ENCODE measurements at regions not wholly inside any gene's neighbourhood (a gene's known extent, or its start where the extent isn't known, plus 50 kb on each side); places are given as distances from the start of the nearest gene placed in this dataset.

- TF ChIP-seq, protein P1, sequence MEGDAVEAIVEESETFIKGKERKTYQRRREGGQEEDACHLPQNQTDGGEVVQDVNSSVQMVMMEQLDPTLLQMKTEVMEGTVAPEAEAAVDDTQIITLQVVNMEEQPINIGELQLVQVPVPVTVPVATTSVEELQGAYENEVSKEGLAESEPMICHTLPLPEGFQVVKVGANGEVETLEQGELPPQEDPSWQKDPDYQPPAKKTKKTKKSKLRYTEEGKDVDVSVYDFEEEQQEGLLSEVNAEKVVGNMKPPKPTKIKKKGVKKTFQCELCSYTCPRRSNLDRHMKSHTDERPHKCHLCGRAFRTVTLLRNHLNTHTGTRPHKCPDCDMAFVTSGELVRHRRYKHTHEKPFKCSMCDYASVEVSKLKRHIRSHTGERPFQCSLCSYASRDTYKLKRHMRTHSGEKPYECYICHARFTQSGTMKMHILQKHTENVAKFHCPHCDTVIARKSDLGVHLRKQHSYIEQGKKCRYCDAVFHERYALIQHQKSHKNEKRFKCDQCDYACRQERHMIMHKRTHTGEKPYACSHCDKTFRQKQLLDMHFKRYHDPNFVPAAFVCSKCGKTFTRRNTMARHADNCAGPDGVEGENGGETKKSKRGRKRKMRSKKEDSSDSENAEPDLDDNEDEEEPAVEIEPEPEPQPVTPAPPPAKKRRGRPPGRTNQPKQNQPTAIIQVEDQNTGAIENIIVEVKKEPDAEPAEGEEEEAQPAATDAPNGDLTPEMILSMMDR (IDR thresholded peaks at IDR 0.05; ENCODE audit: unreplicated experiment): no peak
- BruUV-seq (replicated peaks): no TSS peak
- Mint-ChIP-seq H3K27me3 (ENCODE audit: unreplicated experiment) (no peaks in the 10 kb centered on the region), H3K9me3 (ENCODE audit: low read depth, unreplicated experiment) (no peaks in the 10 kb centered on the region), H3K27ac (ENCODE audit: unreplicated experiment) (no peak overlapping the region), H3K4me1 (ENCODE audit: low read depth, unreplicated experiment) (peaks cover 8% of the 10 kb centered on the region), H3K36me3 (ENCODE audit: insufficient read depth, unreplicated experiment) (no peaks in the 10 kb centered on the region), H3K4me3 (ENCODE audit: low read depth, unreplicated experiment) (no peak overlapping the region)
- no peak for DNase-seq
- CTCF ChIA-PET: interaction anchor here (0.6 kb wide), 1 partner anchor 762 kb away, joined by 3 read pairs; no protein-coding TSS in a partner anchor
- intact Hi-C loops (cut with micrococcal nuclease; ENCODE audit: unreplicated experiment): no loop called here
These were observed 241.0 kb upstream of the UBASH3B start for GRCh38 chr11:122414406-122415018.

- TF ChIP-seq, protein P1 (IDR thresholded peaks at IDR 0.05; ENCODE audit: unreplicated experiment): no peak
- DNase-seq: no peak
- Mint-ChIP-seq H3K27ac (ENCODE audit: unreplicated experiment) (no peak overlapping the region), H3K9me3 (ENCODE audit: low read depth, unreplicated experiment) (no peaks in the 10 kb centered on the region), H3K36me3 (ENCODE audit: insufficient read depth, unreplicated experiment) (no peaks in the 10 kb centered on the region), H3K4me1 (ENCODE audit: low read depth, unreplicated experiment) (peaks cover 8% of the 10 kb centered on the region), H3K4me3 (ENCODE audit: low read depth, unreplicated experiment) (no peak overlapping the region), H3K27me3 (ENCODE audit: unreplicated experiment) (no peaks in the 10 kb centered on the region)
- intact Hi-C loops (cut with micrococcal nuclease; ENCODE audit: unreplicated experiment): no loop called here
- CTCF ChIA-PET: no interaction called here
- no TSS peak for BruUV-seq (replicated peaks)
These were observed 241.8 kb upstream of the UBASH3B start for GRCh38 chr11:122413677-122414076.

- Mint-ChIP-seq H3K4me3 (ENCODE audit: low read depth, unreplicated experiment) (no peak overlapping the region), H3K36me3 (ENCODE audit: insufficient read depth, unreplicated experiment) (no peaks in the 10 kb centered on the region), H3K4me1 (ENCODE audit: low read depth, unreplicated experiment) (peaks cover under 1% of the 10 kb centered on the region), H3K9me3 (ENCODE audit: low read depth, unreplicated experiment) (no peaks in the 10 kb centered on the region), H3K27ac (ENCODE audit: unreplicated experiment) (no peak overlapping the region), H3K27me3 (ENCODE audit: unreplicated experiment) (no peaks in the 10 kb centered on the region)
- TF ChIP-seq, protein P1 (IDR thresholded peaks at IDR 0.05; ENCODE audit: unreplicated experiment): no peak
- intact Hi-C loops (cut with micrococcal nuclease; ENCODE audit: unreplicated experiment): no loop called here
- no peak for DNase-seq
- BruUV-seq (replicated peaks): no TSS peak
- CTCF ChIA-PET: no interaction called here
These were observed 242.9 kb upstream of the UBASH3B start for GRCh38 chr11:122412581-122412980.

- TF ChIP-seq, protein P1 (IDR thresholded peaks at IDR 0.05; ENCODE audit: unreplicated experiment): no peak
- no TSS peak for BruUV-seq (replicated peaks)
- peaks cover 6% of the 10 kb centered on the region for H3K27me3 Mint-ChIP-seq (ENCODE audit: unreplicated experiment)
- intact Hi-C loops (cut with micrococcal nuclease; ENCODE audit: unreplicated experiment): no loop called here
- no peaks in the 10 kb centered on the region for H3K36me3 Mint-ChIP-seq (ENCODE audit: insufficient read depth, unreplicated experiment)
- no peaks in the 10 kb centered on the region for H3K9me3 Mint-ChIP-seq (ENCODE audit: low read depth, unreplicated experiment)
- H3K4me1 Mint-ChIP-seq (ENCODE audit: low read depth, unreplicated experiment): no peaks in the 10 kb centered on the region
- H3K27ac Mint-ChIP-seq (ENCODE audit: unreplicated experiment): no peak overlapping the region
- H3K4me3 Mint-ChIP-seq (ENCODE audit: low read depth, unreplicated experiment): no peak overlapping the region
- CTCF ChIA-PET: no interaction called here
- no peak for DNase-seq
These were observed 249.1 kb upstream of the UBASH3B start for GRCh38 chr11:122406466-122406865.

Measured in Calu3 (cell line).